Lower lobe of right lung (tissue), 2 donors: ENCODE measurements at regions not wholly inside any gene's neighbourhood (a gene's known extent, or its start where the extent isn't known, plus 50 kb on each side); places are given as distances from the start of the nearest gene placed in this dataset.

Experiments used
- ATAC-seq, 2 donors: fragments of 200-7000 bp; cut with Tn5 transposase; one replicate each; pipeline ENCODE4 v1.9.1; 2020 to 2022; ENCODE audit warnings: mild to moderate bottlenecking in 2 of 2, moderate library complexity in 2 of 2
- DNase-seq: peaks from one replicate; pipeline ENCODE4 v3.0.0-alpha.2; 2020
- H3K27ac ChIP-seq: fragments of 200-600 bp; one replicate; pipeline ENCODE4 v1.8.0; 2022
- H3K27me3 ChIP-seq: fragments of 200-600 bp; one replicate; pipeline ENCODE4 v1.8.0; 2022; ENCODE audit warnings: low read depth
- H3K36me3 ChIP-seq: fragments of 200-600 bp; one replicate; pipeline ENCODE4 v1.8.0; 2022; ENCODE audit warnings: mild to moderate bottlenecking
- H3K4me1 ChIP-seq: fragments of 200-600 bp; one replicate; pipeline ENCODE4 v1.8.0; 2022
- H3K4me3 ChIP-seq: fragments of 200-600 bp; one replicate; pipeline ENCODE4 v1.8.0; 2022; ENCODE audit warnings: mild to moderate bottlenecking
- H3K9me3 ChIP-seq: fragments of 200-600 bp; one replicate; pipeline ENCODE4 v1.8.0; 2022
- CTCF ChIP-seq: fragments of 200-600 bp; IDR thresholded peaks from one replicate; pipeline ENCODE4 v1.8.0; 2022; ENCODE audit warnings: antibody characterized with exemption, mild to moderate bottlenecking
- intact Hi-C: fragments of 100-400 bp; cut with DNase I; formaldehyde crosslinking; loops from one replicate; pipeline ENCODE4 v1.11.0; 2022
- donor health status: DM: no; HTN: yes; CAD: no; lungs with severe emphysema.

- H3K4me1 ChIP-seq = no peaks in the 10 kb centered on the region
- intact Hi-C loops = no loop called here
- H3K27me3 ChIP-seq = no peaks in the 10 kb centered on the region
- H3K36me3 ChIP-seq = no peaks in the 10 kb centered on the region
- H3K9me3 ChIP-seq = no peaks in the 10 kb centered on the region
- H3K4me3 ChIP-seq = no peak overlapping the region
- no peak overlapping the region for H3K27ac ChIP-seq
- no peak for TF ChIP-seq CTCF
- DNase-seq (no peak), ATAC-seq (no peak)
Observed at GRCh38 chr11:115616971-115617370, 112.8 kb upstream of the CADM1 start.

- H3K4me1 ChIP-seq = no peaks in the 10 kb centered on the region
- H3K4me3 ChIP-seq = no peak overlapping the region
- TF ChIP-seq CTCF = no peak
- no peaks in the 10 kb centered on the region for H3K27me3 ChIP-seq
- no peak overlapping the region for H3K27ac ChIP-seq
- H3K9me3 ChIP-seq = no peaks in the 10 kb centered on the region
- H3K36me3 ChIP-seq = no peaks in the 10 kb centered on the region
- DNase-seq = no peak
- no peak for ATAC-seq
- intact Hi-C loops = no loop called here
Observed at GRCh38 chr11:115613986-115614632, 109.9 kb upstream of the CADM1 start.

GRCh38 chr11:115613004-115613403 lies 108.8 kb upstream of the CADM1 start:
- Histone ChIP-seq H3K4me1 (no peaks in the 10 kb centered on the region), H3K9me3 (no peaks in the 10 kb centered on the region), H3K4me3 (no peak overlapping the region), H3K27me3 (no peaks in the 10 kb centered on the region), H3K27ac (no peak overlapping the region), H3K36me3 (no peaks in the 10 kb centered on the region)
- intact Hi-C loops = no loop called here
- no peak for TF ChIP-seq CTCF
- DNase-seq = no peak
- no peak for ATAC-seq

GRCh38 chr11:115612046-115612730 lies 108.0 kb upstream of the CADM1 start:
- no peak for DNase-seq
- Histone ChIP-seq H3K4me1 (no peaks in the 10 kb centered on the region), H3K27me3 (no peaks in the 10 kb centered on the region), H3K4me3 (no peak overlapping the region), H3K9me3 (no peaks in the 10 kb centered on the region), H3K36me3 (no peaks in the 10 kb centered on the region), H3K27ac (no peak overlapping the region)
- intact Hi-C loops = no loop called here
- no peak for ATAC-seq
- TF ChIP-seq CTCF = no peak

- intact Hi-C loops = no loop called here
- H3K4me1 ChIP-seq = no peaks in the 10 kb centered on the region
Observed at GRCh38 chr11:115611343-115611742, 107.1 kb upstream of the CADM1 start.

More at GRCh38 chr11:115611343-115611742, 107.1 kb upstream of the CADM1 start:
- DNase-seq = no peak
- Histone ChIP-seq H3K9me3 (no peaks in the 10 kb centered on the region), H3K27ac (no peak overlapping the region), H3K27me3 (peaks cover 3% of the 10 kb centered on the region), H3K36me3 (no peaks in the 10 kb centered on the region), H3K4me3 (no peak overlapping the region)
- no peak for TF ChIP-seq CTCF
- ATAC-seq = no peak
